EH (cell line): ENCODE measurements at regions not wholly inside any gene's neighbourhood (a gene's known extent, or its start where the extent isn't known, plus 50 kb on each side); places are given as distances from the start of the nearest gene placed in this dataset.

Source experiments
- DNase-seq: peaks from one replicate; pipeline ENCODE4 v3.0.0-alpha.2; 2015; ENCODE audit warnings: low read depth

GRCh38 chr2:2848621-2849333, 517.7 kb upstream of the MYT1L start:
- no peak for DNase-seq

- no peak for DNase-seq
These were observed 517.1 kb upstream of the MYT1L start for GRCh38 chr2:2848198-2848597.

- no peak for DNase-seq
These were observed 516.2 kb upstream of the MYT1L start for GRCh38 chr2:2847209-2847676.

GRCh38 chr2:2846332-2847208, 515.5 kb upstream of the MYT1L start:
- no peak for DNase-seq

GRCh38 chr2:2845806-2846315, 514.8 kb upstream of the MYT1L start:
- DNase-seq, result no peak

GRCh38 chr2:2845267-2845666, 514.2 kb upstream of the MYT1L start:
- no peak for DNase-seq

GRCh38 chr2:2843969-2844548, 513.0 kb upstream of the MYT1L start:
- DNase-seq, result no peak

- DNase-seq, result no peak
These were observed 511.4 kb upstream of the MYT1L start for GRCh38 chr2:2842466-2842865.

- no peak for DNase-seq
These were observed 509.7 kb upstream of the MYT1L start for GRCh38 chr2:2840681-2841300.

GRCh38 chr2:2839782-2840531, 508.9 kb upstream of the MYT1L start:
- no peak for DNase-seq

- no peak for DNase-seq
These were observed 508.3 kb upstream of the MYT1L start for GRCh38 chr2:2839393-2839781.

GRCh38 chr2:2838548-2838845, 507.4 kb upstream of the MYT1L start:
- DNase-seq, result no peak

GRCh38 chr2:2837746-2838547, 506.9 kb upstream of the MYT1L start:
- DNase-seq, result no peak

- no peak for DNase-seq
These were observed 505.4 kb upstream of the MYT1L start for GRCh38 chr2:2836343-2837070.

- DNase-seq, result no peak
These were observed 503.6 kb upstream of the MYT1L start for GRCh38 chr2:2834516-2835254.

GRCh38 chr2:2834105-2834504, 503.0 kb upstream of the MYT1L start:
- DNase-seq, result no peak

- no peak for DNase-seq
These were observed 501.6 kb upstream of the MYT1L start for GRCh38 chr2:2832657-2833056.

GRCh38 chr2:2831633-2832032, 500.6 kb upstream of the MYT1L start:
- DNase-seq, result no peak

- no peak for DNase-seq
These were observed 499.5 kb upstream of the MYT1L start for GRCh38 chr2:2830576-2830975.
